ENCODE measurements at regions not wholly inside any gene's neighbourhood (a gene's known extent, or its start where the extent isn't known, plus 50 kb on each side); places are given as distances from the start of the nearest gene placed in this dataset.

- Histone ChIP-seq H3K36me3 (no peaks in the 10 kb centered on the region), H3K4me1 (peaks cover 6% of the 10 kb centered on the region), H3K27me3 (no peaks in the 10 kb centered on the region), H3K27ac (no peak overlapping the region), H3K9me3 (replicated peaks) (no peaks in the 10 kb centered on the region), H3K4me3 (no peak overlapping the region)
- DNase-seq: peak in 1 of 2 experiments; percentile 20
Measured at GRCh38 chr9:116020146-116020545, 133.4 kb upstream of the PAPPA start.

GRCh38 chr9:116020801-116021200, 132.8 kb upstream of the PAPPA start:
- Histone ChIP-seq H3K36me3 (no peaks in the 10 kb centered on the region), H3K27ac (no peak overlapping the region), H3K27me3 (no peaks in the 10 kb centered on the region), H3K4me3 (no peak overlapping the region), H3K4me1 (peaks cover 6% of the 10 kb centered on the region), H3K9me3 (replicated peaks) (no peaks in the 10 kb centered on the region)
- no peak for DNase-seq

GRCh38 chr9:116027096-116027495, 126.5 kb upstream of the PAPPA start:
- Histone ChIP-seq H3K9me3 (replicated peaks) (0 out of 2 replicates have a peak, but pooled peaks cover 5% of the 10 kb centered on the region), H3K27ac (no peak overlapping the region), H3K27me3 (no peaks in the 10 kb centered on the region), H3K36me3 (no peaks in the 10 kb centered on the region), H3K4me3 (no peak overlapping the region), H3K4me1 (no peaks in the 10 kb centered on the region)
- DNase-seq: no peak

- DNase-seq: no peak
- Histone ChIP-seq H3K27ac (no peak overlapping the region), H3K4me1 (no peaks in the 10 kb centered on the region)
Measured at GRCh38 chr9:116027511-116027910, 126.1 kb upstream of the PAPPA start.

GRCh38 chr9:116027951-116028350, 125.6 kb upstream of the PAPPA start:
- H3K4me1 ChIP-seq: no peaks in the 10 kb centered on the region
- H3K4me3 ChIP-seq: no peak overlapping the region
- no peak for DNase-seq
- no peaks in the 10 kb centered on the region for H3K36me3 ChIP-seq
- H3K27ac ChIP-seq: no peak overlapping the region
- H3K9me3 ChIP-seq (replicated peaks): 0 out of 2 replicates have a peak, but pooled peaks cover 5% of the 10 kb centered on the region
- no peaks in the 10 kb centered on the region for H3K27me3 ChIP-seq

More at GRCh38 chr9:116027511-116027910, 126.1 kb upstream of the PAPPA start:
- no peak overlapping the region for H3K4me3 ChIP-seq
- no peaks in the 10 kb centered on the region for H3K27me3 ChIP-seq
- H3K36me3 ChIP-seq: no peaks in the 10 kb centered on the region
- 0 out of 2 replicates have a peak, but pooled peaks cover 5% of the 10 kb centered on the region for H3K9me3 ChIP-seq (replicated peaks)

- no peaks in the 10 kb centered on the region for H3K4me1 ChIP-seq
- DNase-seq: no peak
- no peaks in the 10 kb centered on the region for H3K27me3 ChIP-seq
Measured at GRCh38 chr9:116030517-116030916, 123.1 kb upstream of the PAPPA start.

GRCh38 chr9:116032683-116033440, 120.7 kb upstream of the PAPPA start:
- Histone ChIP-seq H3K9me3 (replicated peaks) (0 out of 2 replicates have a peak, but pooled peaks cover 5% of the 10 kb centered on the region), H3K4me1 (no peaks in the 10 kb centered on the region), H3K27ac (no peak overlapping the region), H3K27me3 (no peaks in the 10 kb centered on the region), H3K4me3 (no peak overlapping the region), H3K36me3 (no peaks in the 10 kb centered on the region)
- DNase-seq: no peak

More at GRCh38 chr9:116030517-116030916, 123.1 kb upstream of the PAPPA start:
- no peaks in the 10 kb centered on the region for H3K36me3 ChIP-seq
- H3K27ac ChIP-seq: no peak overlapping the region
- H3K9me3 ChIP-seq (replicated peaks): 0 out of 2 replicates have a peak, but pooled peaks cover 5% of the 10 kb centered on the region
- H3K4me3 ChIP-seq: no peak overlapping the region

GRCh38 chr9:116039312-116039711, 114.3 kb upstream of the PAPPA start:
- no peak for DNase-seq
- Histone ChIP-seq H3K27me3 (no peaks in the 10 kb centered on the region), H3K36me3 (no peaks in the 10 kb centered on the region), H3K4me1 (no peaks in the 10 kb centered on the region), H3K27ac (no peak overlapping the region), H3K4me3 (no peak overlapping the region), H3K9me3 (replicated peaks) (no peaks in the 10 kb centered on the region)

GRCh38 chr9:116039893-116040292, 113.7 kb upstream of the PAPPA start:
- Histone ChIP-seq H3K27me3 (no peaks in the 10 kb centered on the region), H3K4me1 (no peaks in the 10 kb centered on the region), H3K27ac (no peak overlapping the region), H3K4me3 (no peak overlapping the region), H3K36me3 (no peaks in the 10 kb centered on the region), H3K9me3 (replicated peaks) (no peaks in the 10 kb centered on the region)
- DNase-seq: no peak

GRCh38 chr9:116042321-116042720, 111.3 kb upstream of the PAPPA start:
- no peaks in the 10 kb centered on the region for H3K27me3 ChIP-seq
- H3K36me3 ChIP-seq: no peaks in the 10 kb centered on the region
- no peak overlapping the region for H3K4me3 ChIP-seq
- DNase-seq: no peak
- H3K9me3 ChIP-seq (replicated peaks): 0 out of 2 replicates have a peak, but pooled peaks cover 10% of the 10 kb centered on the region
- H3K4me1 ChIP-seq: no peaks in the 10 kb centered on the region
- no peak overlapping the region for H3K27ac ChIP-seq

GRCh38 chr9:116045083-116045482, 108.5 kb upstream of the PAPPA start:
- H3K27ac ChIP-seq: no peak overlapping the region
- no peak overlapping the region for H3K4me3 ChIP-seq
- no peak for DNase-seq
- no peaks in the 10 kb centered on the region for H3K27me3 ChIP-seq
- H3K4me1 ChIP-seq: no peaks in the 10 kb centered on the region
- no peaks in the 10 kb centered on the region for H3K36me3 ChIP-seq
- H3K9me3 ChIP-seq (replicated peaks): peaks cover 10% of the 10 kb centered on the region; the same call in 1 of the 2 replicates

GRCh38 chr9:116048081-116048480, 105.5 kb upstream of the PAPPA start:
- Histone ChIP-seq H3K9me3 (replicated peaks) (peaks cover 10% of the 10 kb centered on the region), H3K36me3 (no peaks in the 10 kb centered on the region), H3K4me1 (no peaks in the 10 kb centered on the region), H3K27me3 (no peaks in the 10 kb centered on the region), H3K27ac (no peak overlapping the region), H3K4me3 (no peak overlapping the region)
- DNase-seq: no peak

GRCh38 chr9:116049456-116049855, 104.1 kb upstream of the PAPPA start:
- Histone ChIP-seq H3K36me3 (no peaks in the 10 kb centered on the region), H3K27ac (no peak overlapping the region), H3K9me3 (replicated peaks) (peaks cover 10% of the 10 kb centered on the region), H3K4me3 (no peak overlapping the region), H3K27me3 (no peaks in the 10 kb centered on the region), H3K4me1 (no peaks in the 10 kb centered on the region)
- no peak for DNase-seq

- no peak for DNase-seq
- Histone ChIP-seq H3K27ac (no peak overlapping the region), H3K36me3 (no peaks in the 10 kb centered on the region), H3K27me3 (no peaks in the 10 kb centered on the region), H3K9me3 (replicated peaks) (no peaks in the 10 kb centered on the region; the same call in none of the 2 replicates), H3K4me1 (no peaks in the 10 kb centered on the region), H3K4me3 (no peak overlapping the region)
Measured at GRCh38 chr9:116051528-116051927, 102.1 kb upstream of the PAPPA start.

- no peak for DNase-seq
Measured at GRCh38 chr9:116055536-116055935, 98.1 kb upstream of the PAPPA start.

GRCh38 chr9:116057371-116057770, 96.2 kb upstream of the PAPPA start:
- no peaks in the 10 kb centered on the region for H3K27me3 ChIP-seq
- no peak overlapping the region for H3K27ac ChIP-seq
- no peaks in the 10 kb centered on the region; the same call in 1 of the 2 replicates for H3K9me3 ChIP-seq (replicated peaks)
- no peak overlapping the region for H3K4me3 ChIP-seq
- no peak for DNase-seq
- no peaks in the 10 kb centered on the region for H3K4me1 ChIP-seq
- no peaks in the 10 kb centered on the region for H3K36me3 ChIP-seq

More at GRCh38 chr9:116055536-116055935, 98.1 kb upstream of the PAPPA start:
- Histone ChIP-seq H3K36me3 (no peaks in the 10 kb centered on the region), H3K27me3 (no peaks in the 10 kb centered on the region), H3K9me3 (replicated peaks) (no peaks in the 10 kb centered on the region; the same call in 1 of the 2 replicates), H3K4me1 (no peaks in the 10 kb centered on the region), H3K27ac (no peak overlapping the region), H3K4me3 (no peak overlapping the region)
